Liver (tissue), 3 donors: ENCODE measurements at regions not wholly inside any gene's neighbourhood (a gene's known extent, or its start where the extent isn't known, plus 50 kb on each side); places are given as distances from the start of the nearest gene placed in this dataset.

Experiments
- CTCF ChIP-seq: fragments of 150-350 bp; IDR thresholded peaks from 2 replicates; pipeline ENCODE4 v1.5.1; 2017; ENCODE audit warnings: improper control_type of control experiment, low read depth, low read length; ENCODE audit not compliant: missing input control
- GABPA ChIP-seq, 2 donors: IDR thresholded peaks in 1 of 2; conservative IDR thresholded peaks in 1 of 2; 2 replicates each; pipeline ENCODE4 v1.6.1; 2016; ENCODE audit warnings: antibody characterized with exemption in 2 of 2, mild to moderate bottlenecking in 1 of 2, moderate library complexity in 1 of 2
- MAX ChIP-seq: IDR thresholded peaks from 2 replicates; pipeline ENCODE4 v1.6.1; 2016; ENCODE audit warnings: antibody characterized with exemption
- RAD21 ChIP-seq, 2 donors: IDR thresholded peaks; 2 replicates each; pipeline ENCODE4 v1.6.1; 2016; ENCODE audit warnings: antibody characterized with exemption in 2 of 2, mild to moderate bottlenecking in 2 of 2
- donor health status: healthy.
- donor health status: healthy.

DNA sequence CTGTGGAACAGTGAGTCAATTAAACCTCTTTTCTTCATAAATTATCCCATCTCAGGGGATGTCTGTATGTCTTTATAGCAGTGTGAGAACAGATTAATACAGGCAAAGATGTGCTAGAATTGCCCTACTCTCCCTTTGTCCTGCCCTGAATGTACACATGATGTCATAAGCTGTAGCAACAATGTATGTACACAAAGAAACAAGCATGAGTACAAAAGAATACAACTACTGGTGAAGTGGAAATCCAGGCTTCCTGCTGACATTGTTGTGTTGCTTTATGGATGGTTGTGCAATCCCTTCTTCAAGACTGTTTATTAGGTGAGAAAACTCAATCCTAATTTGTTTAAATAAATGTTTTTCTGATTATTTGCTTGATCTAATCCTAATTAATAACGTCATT lies 446.6 kb downstream of the DSC3 start:
- TF ChIP-seq MAX (no peak), CTCF (no peak), GABPA (IDR thresholded peaks at IDR 0.05 in 1 of 2, conservative IDR thresholded peaks at IDR 0.05 in 1 of 2) (no peak), RAD21 (IDR thresholded peaks at IDR 0.05) (no peak)
